Activated CD8-positive, alpha-beta T cell treated with anti-CD3 and anti-CD28 coated beads for 36 hours (primary cell): ENCODE measurements at regions not wholly inside any gene's neighbourhood (a gene's known extent, or its start where the extent isn't known, plus 50 kb on each side); places are given as distances from the start of the nearest gene placed in this dataset.

Experiments
- ATAC-seq: fragments of 200-7000 bp; cut with Tn5 transposase; one replicate; pipeline ENCODE4 v1.10.0; 2021; ENCODE audit warnings: mild to moderate bottlenecking, moderate library complexity
- CTCF ChIA-PET: fragments of 350-600 bp; sonication (Branson Sonifier 250); formaldehyde crosslinking; loops from one replicate; lab custom pipeline; 2021; ENCODE audit warnings: antibody characterized with exemption; lab: Charles Lee
- POLR2A ChIA-PET: fragments of 350-600 bp; sonication (Branson Sonifier 250); formaldehyde crosslinking; loops from one replicate; lab custom pipeline; 2021; ENCODE audit warnings: antibody characterized with exemption; lab: Charles Lee
- DNase-seq: peaks from one replicate; pipeline ENCODE4 v3.0.0-alpha.2; 2020
- H3K27ac Mint-ChIP-seq: one replicate; pipeline ENCODE4 v1.8.0; 2021; ENCODE audit warnings: mild to moderate bottlenecking, mixed read lengths
- H3K27me3 Mint-ChIP-seq: one replicate; pipeline ENCODE4 v1.8.0; 2021; ENCODE audit warnings: mixed read lengths
- H3K36me3 Mint-ChIP-seq: one replicate; pipeline ENCODE4 v1.8.0; 2021; ENCODE audit warnings: low read depth, mixed read lengths
- H3K4me1 Mint-ChIP-seq: one replicate; pipeline ENCODE4 v1.8.0; 2021; ENCODE audit warnings: low read depth, mixed read lengths
- H3K4me3 Mint-ChIP-seq: one replicate; pipeline ENCODE4 v1.8.0; 2021; ENCODE audit warnings: mild to moderate bottlenecking, moderate library complexity, mixed read lengths
- H3K9me3 Mint-ChIP-seq: one replicate; pipeline ENCODE4 v1.8.0; 2021; ENCODE audit warnings: mixed read lengths
- CTCF ChIP-seq: fragments of 200-600 bp; IDR thresholded peaks from one replicate; pipeline ENCODE4 v1.8.0; 2022; ENCODE audit warnings: antibody characterized with exemption, mild to moderate bottlenecking
- intact Hi-C: fragments of 100-400 bp; cut with micrococcal nuclease; formaldehyde crosslinking; loops from one replicate; pipeline ENCODE4 v1.10.0; 2022

- no peak overlapping the region for H3K27ac Mint-ChIP-seq
- no peaks in the 10 kb centered on the region for H3K36me3 Mint-ChIP-seq
- DNase-seq (no peak), ATAC-seq (no peak)
- ChIA-PET CTCF (no interaction called here), POLR2A (no interaction called here)
- intact Hi-C loops = no loop called here
- peaks cover 4% of the 10 kb centered on the region for H3K4me1 Mint-ChIP-seq
- H3K27me3 Mint-ChIP-seq = peaks cover 21% of the 10 kb centered on the region
- H3K9me3 Mint-ChIP-seq = peaks cover 5% of the 10 kb centered on the region
- no peak for TF ChIP-seq CTCF
- H3K4me3 Mint-ChIP-seq = no peak overlapping the region
Observed at GRCh38 chr20:24210356-24210755, 221.8 kb upstream of the GGTLC1 start.

- H3K27me3 Mint-ChIP-seq = peaks cover 19% of the 10 kb centered on the region
- H3K9me3 Mint-ChIP-seq = peaks cover 5% of the 10 kb centered on the region
- H3K4me3 Mint-ChIP-seq = no peak overlapping the region
- no peak overlapping the region for H3K27ac Mint-ChIP-seq
- POLR2A ChIA-PET = interaction anchor here (0.7 kb wide), 1 partner anchor 690 kb away, joined by 3 read pairs; no protein-coding TSS in a partner anchor
- intact Hi-C loops = no loop called here
- ATAC-seq (no peak), DNase-seq (no peak)
- H3K4me1 Mint-ChIP-seq = peaks cover 4% of the 10 kb centered on the region
- CTCF ChIA-PET = no interaction called here
- no peaks in the 10 kb centered on the region for H3K36me3 Mint-ChIP-seq
- no peak for TF ChIP-seq CTCF
Observed at GRCh38 chr20:24208652-24209051, 220.1 kb upstream of the GGTLC1 start.

GRCh38 chr20:24207803-24208300 lies 219.3 kb upstream of the GGTLC1 start:
- Mint-ChIP-seq H3K4me3 (no peak overlapping the region), H3K4me1 (peaks cover 4% of the 10 kb centered on the region), H3K9me3 (peaks cover 5% of the 10 kb centered on the region), H3K36me3 (no peaks in the 10 kb centered on the region), H3K27ac (no peak overlapping the region), H3K27me3 (peaks cover 15% of the 10 kb centered on the region)
- POLR2A ChIA-PET = no interaction called here
- CTCF ChIA-PET = no interaction called here
- no peak for ATAC-seq
- no peak for DNase-seq
- no peak for TF ChIP-seq CTCF
- intact Hi-C loops = no loop called here

GRCh38 chr20:24206995-24207394 lies 218.4 kb upstream of the GGTLC1 start:
- Mint-ChIP-seq H3K4me3 (no peak overlapping the region), H3K27ac (no peak overlapping the region), H3K9me3 (peaks cover 5% of the 10 kb centered on the region), H3K27me3 (peaks cover 7% of the 10 kb centered on the region), H3K36me3 (no peaks in the 10 kb centered on the region), H3K4me1 (no peaks in the 10 kb centered on the region)
- DNase-seq = no peak
- no peak for TF ChIP-seq CTCF
- ChIA-PET POLR2A (no interaction called here), CTCF (interaction anchor here (0.5 to 1.8 kb wide), 2 partner anchors 251 to 711 kb away, joined by 3 to 5 read pairs; no protein-coding TSS in a partner anchor)
- intact Hi-C loops = no loop called here
- ATAC-seq = no peak

- ChIA-PET POLR2A (no interaction called here), CTCF (no interaction called here)
- Mint-ChIP-seq H3K9me3 (peaks cover 5% of the 10 kb centered on the region), H3K4me3 (no peak overlapping the region), H3K27me3 (no peaks in the 10 kb centered on the region), H3K27ac (no peak overlapping the region), H3K36me3 (no peaks in the 10 kb centered on the region), H3K4me1 (no peaks in the 10 kb centered on the region)
- intact Hi-C loops = no loop called here
- no peak for TF ChIP-seq CTCF
- ATAC-seq = no peak
- no peak for DNase-seq
Observed at GRCh38 chr20:24203526-24204183, 215.1 kb upstream of the GGTLC1 start.
